GM21529 (cell line): ENCODE measurements at regions not wholly inside any gene's neighbourhood (a gene's known extent, or its start where the extent isn't known, plus 50 kb on each side); places are given as distances from the start of the nearest gene placed in this dataset.
"Not testable (repeated sequence)": the region's sequence is repeated elsewhere in the genome, so short reads cannot be mapped to it uniquely, and the experiment has no call there.

Source experiments
- ATAC-seq: cut with Tn5 transposase; IDR thresholded peaks from one replicate; pipeline ENCODE4 v1.9.1; 2021; ENCODE audit not compliant: unreplicated experiment

DNA sequence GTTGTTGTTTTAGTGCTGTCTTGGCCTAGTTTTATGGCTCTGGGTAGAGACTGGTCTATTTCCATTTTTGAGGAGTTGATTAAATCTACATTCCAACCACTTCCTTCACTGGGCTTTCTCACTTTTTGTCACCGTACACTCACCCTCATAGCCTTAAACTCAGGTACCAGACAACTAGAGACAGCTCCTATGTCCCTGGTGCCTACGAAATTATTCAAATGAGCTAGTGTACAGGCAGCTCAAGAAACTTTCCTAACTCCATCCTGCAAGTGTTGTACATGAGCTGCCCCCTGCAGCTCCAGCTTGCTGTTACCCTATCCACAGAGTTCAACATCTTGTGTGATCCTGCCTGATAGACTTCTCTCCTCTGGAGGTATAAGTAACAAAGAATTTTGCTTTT is 704.8 kb upstream of the RGS18 start:
- no peak for ATAC-seq

DNA sequence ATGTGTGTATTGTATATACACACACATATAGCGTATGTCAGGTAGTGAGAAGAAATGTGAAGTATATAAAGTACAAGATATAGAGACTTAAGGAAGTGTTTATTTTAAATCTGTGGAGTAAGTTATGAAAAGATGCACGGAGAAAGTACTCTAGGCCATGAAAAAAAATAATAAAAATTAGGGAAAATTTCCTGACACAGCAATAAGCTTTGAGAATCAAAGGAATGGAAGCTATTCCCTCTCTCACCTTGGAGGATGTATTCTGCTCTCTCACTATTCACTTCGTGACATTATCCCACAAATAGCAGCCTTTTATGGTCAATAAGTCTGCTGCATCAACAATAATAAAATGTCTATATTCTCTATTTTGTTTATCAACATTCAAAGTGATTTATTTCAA is 700.4 kb upstream of the RGS18 start:
- no peak for ATAC-seq

DNA sequence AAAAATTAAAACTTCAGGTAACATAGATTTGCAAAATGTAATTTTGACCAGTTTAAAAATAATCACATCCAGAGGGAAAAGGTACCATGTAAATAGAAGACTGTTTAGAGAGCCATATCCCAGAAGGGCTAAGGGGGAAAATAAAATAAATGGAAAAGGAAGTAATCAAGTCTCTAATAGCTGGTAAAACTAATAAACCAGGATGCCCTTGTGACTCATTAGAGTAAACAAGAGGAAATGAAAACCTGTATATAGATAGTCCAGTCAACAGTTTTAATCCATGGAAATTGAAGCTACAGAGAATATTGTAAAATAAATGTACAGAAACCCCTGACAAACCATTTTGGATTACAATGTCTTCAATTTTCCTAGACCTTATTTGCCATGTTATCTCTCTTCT is 698.0 kb upstream of the RGS18 start:
- no peak for ATAC-seq

DNA sequence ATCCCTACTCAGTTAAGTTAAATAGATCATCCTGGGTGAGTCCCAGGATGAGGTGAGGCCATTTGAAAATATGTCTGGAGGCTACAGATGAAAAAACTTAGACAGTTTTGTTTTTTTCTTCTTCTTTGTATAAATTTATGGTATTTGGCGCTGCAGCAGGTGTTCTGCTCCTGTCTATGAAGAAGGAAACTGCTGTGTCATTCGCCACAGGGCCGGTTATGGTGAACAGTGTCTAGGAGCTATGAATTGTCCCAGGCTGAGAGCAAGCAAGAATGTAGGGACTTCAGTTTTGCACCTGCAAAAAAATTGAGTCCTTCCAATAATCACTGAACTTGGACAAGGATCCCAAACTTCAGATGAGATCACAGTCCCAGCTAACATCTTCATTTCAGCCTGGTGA is 674.3 kb upstream of the RGS18 start:
- ATAC-seq = no peak

DNA sequence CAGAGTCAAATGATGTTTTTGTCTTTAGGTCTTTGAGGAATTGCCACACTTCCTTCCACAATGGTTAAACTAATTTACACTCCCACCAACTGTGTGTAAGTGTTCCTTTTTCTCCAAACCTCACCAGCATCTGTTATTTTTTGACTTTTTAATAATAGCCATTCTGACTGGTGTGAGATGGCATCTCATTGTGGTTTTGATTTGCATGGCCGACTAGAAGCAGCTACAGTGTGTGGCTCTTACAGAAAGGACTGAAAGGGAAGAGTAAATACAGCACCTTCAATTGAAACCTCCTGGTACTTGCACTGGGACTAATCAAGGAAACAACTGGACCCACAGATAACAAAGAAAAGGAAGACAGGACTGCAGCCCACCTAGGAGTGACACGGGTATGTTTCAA is 668.0 kb upstream of the RGS18 start:
- no peak for ATAC-seq

DNA sequence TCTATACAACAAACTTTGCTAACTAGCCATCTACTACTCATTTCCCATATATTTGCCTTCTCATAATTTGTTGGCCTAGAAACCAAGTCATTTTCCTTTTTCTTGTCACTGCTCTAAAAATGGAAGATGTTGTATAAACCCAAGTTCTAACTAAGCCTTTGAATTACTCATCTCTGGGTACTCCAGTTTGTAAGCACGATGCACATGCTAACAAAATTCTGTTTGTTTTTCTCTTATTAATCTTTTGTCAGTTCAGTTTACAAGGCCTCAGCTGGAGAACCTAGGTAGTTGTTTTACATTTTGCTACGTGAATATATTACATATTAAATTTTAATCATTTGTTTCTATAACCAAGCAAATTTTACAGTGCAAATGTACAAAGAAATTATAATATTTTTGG is 663.2 kb upstream of the RGS18 start:
- ATAC-seq = no peak

DNA sequence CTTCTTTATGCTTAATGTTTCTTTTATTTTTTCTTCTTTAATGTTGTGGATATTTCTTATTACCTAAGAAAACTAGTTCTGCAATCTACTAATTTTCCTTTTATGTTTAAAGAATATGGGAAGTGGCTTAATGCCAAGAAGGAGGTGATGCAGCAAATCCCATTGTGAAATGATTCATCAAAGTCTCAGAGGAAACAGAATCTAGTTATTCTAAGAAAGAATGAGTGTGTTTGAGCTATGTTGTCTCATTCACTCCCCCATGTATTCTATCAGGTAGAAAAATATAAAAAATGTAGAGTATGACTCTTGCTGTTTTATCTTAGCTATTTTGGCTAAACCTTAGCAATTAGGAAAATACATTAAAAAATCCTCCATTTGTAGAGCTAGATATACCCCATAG is 659.9 kb upstream of the RGS18 start:
- no peak for ATAC-seq

DNA sequence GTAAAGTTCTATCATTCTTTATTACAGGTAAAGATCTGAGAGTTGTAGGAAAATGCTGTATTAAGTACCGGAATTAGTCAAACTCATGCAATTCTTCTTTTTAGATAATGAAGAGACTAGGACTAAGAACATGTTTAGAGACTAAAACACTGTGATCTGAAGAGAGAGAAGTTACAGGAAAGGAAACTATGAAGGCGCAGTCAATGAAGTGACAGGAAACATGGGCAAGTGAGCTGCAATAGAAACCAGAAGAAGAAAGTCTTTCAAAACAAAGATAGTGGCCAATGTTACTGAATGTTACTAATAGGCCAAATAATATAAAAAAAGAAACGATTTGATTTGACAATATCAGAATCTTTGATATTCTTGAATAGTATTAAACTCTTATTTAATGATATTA is 659.4 kb upstream of the RGS18 start:
- no peak for ATAC-seq

DNA sequence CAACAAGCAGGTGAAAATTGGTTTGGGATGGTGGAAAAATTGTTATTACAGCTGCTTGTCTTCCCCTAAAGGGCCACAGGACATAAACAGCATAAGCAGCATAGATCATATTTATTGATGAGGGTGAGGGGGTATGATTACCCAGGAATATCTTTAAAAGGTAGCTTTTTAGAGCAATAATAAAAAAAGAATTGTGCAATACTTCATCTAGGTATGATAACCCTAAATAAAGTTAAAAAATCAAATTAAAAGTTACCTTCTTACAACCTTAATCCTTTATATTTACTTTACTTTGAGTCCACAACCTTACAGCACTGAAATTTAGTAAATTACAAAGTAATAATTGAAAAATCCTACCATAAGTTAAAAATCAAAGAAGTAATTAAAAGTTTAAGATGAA is 653.3 kb upstream of the RGS18 start:
- ATAC-seq = no peak

DNA sequence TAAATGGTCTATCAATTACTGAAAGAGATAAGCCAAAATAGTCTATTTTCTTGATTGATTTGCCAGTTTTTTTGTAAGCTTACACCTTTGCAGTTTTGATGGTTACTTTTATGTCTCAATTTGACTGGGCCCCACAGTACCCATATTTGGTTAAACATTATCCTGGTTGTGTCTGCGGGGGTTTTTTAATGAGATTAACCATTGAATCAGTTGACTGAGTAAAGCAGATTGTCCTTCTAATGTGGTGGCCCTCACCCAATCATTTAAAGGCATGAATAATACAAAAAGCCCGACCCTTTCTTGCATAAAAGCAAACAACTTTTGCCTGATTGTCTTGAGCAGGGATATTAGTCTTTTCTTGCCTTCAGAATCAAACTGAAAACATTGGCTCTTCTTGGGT is 650.0 kb upstream of the RGS18 start:
- ATAC-seq = no peak

DNA sequence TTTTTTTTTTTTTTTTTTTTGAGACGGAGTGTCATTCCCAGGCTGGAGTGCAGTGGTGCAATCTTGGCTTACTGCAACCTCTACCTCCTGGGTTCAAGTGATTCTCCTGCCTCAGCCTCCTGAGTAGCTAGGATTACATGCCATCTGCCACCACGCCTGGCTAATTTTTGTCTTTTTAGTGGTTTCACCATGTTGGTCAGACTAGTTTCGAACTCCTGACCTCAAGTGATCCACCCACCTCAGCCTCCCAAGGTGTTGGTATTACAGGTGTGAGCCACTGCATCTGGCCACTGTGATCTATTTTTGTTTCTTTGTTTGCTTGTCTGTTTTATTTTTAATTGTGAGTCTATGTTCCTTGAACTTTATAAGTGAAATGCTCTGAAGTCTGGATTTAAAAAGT is 646.8 kb upstream of the RGS18 start:
- not testable (repeated sequence) for ATAC-seq

DNA sequence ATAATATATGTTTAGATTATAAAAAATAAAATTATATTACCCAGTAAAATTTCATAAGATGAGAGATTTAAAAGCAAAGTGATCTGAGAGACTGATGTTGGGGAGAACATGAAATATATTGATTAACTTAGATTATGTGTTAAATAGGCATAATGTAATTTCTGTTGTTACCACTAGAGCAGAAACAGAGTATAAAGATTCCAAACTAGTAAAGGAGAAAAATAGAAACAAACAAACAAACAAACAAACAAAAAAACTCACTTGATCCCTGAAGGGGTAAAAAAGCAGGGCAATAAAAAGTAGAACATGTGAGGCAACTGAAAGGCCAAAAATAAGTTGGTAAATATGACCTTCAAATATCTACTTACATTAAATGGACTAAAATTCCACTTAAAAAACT is 640.4 kb upstream of the RGS18 start:
- ATAC-seq = no peak

DNA sequence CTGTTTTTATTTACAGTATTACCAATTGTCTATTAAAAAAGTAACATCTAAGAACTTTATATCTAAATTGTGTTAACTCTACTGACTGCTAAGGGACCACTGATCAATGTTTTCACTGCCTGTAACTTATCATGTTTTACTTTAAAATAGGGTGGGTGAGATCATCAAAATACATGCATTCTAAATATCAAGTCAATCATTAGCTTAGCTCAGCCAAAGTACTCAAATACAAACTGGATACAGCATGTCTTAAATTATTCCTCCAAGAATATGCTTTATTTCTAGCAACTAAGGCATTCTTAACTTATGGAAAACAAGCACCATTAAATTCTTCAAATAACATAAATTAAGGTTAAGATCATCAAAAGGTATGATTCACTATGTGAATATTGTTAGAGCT is 638.7 kb upstream of the RGS18 start:
- ATAC-seq = no peak

DNA sequence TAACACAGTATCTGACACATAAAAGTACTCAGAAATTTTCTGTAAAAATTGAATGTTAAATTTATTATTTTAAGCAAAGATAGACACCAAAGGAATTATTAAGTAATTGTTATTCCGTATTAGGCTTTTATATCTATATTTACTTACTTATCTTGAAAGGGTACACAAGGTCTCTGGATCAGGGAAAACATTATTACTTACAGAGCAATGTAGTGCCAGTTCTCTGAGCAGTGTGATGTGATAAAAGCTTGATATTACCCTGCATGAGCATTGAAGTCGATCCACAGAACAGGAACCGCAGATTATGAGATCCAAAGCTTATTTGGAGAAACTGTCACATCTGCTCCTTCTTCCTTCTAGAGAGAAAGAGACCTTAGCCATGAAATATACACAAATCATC is 637.9 kb upstream of the RGS18 start:
- ATAC-seq = no peak

DNA sequence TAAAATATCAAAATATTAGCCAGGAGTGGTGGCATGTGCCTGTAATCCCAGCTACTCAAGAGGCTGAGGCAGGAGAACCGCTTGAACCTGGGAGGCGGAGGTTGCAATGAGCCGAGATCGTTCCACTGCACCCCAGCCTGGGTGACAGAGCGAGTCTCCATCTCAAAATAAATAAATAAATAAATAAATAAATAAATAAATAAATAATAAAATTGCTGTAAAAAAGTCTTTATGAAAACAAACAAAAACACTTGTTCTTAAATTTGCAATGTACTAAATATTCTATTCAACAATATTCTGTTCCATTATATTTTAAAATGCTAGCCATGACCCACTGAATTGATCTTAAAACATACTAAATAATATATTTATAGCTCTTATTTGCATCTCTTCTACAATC is 632.3 kb upstream of the RGS18 start:
- ATAC-seq = not testable (repeated sequence)

DNA sequence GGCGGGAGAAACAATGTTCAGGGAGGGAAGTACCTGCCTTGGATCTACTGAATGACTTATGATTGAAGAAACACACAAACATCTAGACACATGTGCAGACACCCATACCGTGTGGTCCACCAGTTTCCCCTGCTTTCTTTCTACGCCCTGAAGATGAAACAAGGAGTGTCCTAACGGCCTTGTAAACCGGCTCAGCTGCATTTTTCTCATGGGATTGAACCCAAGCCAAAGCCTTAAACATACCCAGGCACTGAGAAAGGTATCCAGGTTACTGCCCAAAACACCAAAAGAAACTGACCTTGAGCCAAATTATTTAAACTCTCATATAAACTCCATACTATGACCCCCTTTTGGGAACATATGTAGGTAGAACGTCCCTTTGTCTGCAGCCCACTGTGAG is 630.0 kb upstream of the RGS18 start:
- ATAC-seq = no peak

DNA sequence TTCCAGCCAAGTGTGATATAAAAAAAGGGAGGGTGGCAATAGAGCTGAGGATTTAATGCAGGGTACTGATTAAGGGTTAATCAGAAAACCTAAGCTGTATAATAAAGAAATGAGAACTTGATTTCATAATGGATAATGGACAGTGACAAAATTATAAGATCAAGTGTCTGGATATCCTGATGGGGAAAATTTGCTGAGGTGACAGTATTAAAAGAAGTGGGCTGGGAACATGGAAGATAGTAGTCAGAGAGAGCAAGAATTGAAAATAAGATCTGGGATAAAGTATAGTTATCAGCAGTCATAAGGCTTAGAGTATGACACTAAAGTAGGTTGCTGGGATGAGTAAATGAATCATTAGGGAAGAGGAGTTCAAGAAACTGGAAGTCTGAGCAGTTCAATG is 627.3 kb upstream of the RGS18 start:
- no peak for ATAC-seq

DNA sequence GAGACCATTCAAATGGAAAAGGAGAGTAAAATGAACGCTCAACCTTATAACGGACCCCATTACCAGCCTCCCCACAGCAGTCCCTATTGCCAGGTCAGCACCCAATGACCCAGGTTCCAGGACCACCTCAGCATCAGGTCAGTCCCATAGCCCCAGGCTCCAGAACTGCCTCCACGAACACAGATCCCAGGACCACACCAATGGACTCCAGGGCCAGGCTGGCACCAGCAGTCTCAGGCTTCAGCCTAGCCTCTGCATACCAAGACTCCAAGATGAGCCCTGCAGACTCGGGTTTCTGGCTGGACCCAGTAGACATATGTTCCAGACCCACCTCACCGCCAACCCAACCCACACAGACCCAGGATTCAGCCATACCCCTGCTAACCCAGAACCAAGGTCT is 625.0 kb upstream of the RGS18 start:
- no peak for ATAC-seq

DNA sequence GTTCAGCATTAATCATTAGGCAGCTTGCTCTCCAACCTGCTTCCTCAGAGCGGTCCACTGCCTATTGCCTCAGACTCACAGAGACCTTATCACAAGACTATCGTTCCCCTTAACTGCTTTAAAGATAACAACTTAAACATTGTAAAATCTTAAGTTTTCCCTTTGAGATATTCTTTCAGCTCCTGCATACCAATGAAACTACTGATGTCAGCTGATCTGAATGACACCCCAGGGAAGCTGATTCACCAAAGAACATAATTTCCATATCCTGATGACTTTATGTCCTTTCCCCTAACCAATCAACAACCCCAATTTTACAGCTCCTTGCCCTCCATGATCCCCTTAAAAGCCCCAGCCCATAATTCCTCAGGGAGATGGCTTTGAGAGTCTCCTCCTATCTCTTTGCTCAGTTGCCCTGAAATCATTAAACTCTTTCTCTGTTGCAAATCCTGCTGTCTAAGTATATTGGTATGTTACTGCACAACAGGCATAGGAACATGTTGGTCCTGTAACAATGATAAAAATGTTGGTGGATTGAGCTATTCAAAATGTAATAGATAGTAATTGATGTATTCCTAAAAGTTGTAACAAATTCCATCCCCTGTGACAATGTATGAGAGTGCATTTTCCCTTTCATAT is 621.4 kb upstream of the RGS18 start:
- ATAC-seq = no peak

DNA sequence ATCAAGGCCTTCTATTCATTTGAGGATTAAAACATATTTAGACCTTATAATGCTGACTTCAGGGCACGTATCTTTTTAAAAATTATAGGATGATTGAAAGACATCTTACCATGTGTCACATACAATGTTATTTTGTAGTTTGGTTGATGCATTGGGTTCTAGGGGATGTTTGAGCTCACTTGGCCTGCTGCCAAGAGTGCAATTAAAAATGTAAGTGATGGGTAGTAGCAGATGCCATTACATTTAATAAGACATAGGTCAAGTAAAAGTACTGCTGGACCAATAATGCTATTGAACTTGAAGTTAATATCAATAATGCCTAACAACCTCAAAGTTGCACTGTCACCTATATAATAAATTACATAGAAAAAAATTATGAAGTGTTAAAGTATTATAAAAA is 616.5 kb upstream of the RGS18 start:
- ATAC-seq = no peak

DNA sequence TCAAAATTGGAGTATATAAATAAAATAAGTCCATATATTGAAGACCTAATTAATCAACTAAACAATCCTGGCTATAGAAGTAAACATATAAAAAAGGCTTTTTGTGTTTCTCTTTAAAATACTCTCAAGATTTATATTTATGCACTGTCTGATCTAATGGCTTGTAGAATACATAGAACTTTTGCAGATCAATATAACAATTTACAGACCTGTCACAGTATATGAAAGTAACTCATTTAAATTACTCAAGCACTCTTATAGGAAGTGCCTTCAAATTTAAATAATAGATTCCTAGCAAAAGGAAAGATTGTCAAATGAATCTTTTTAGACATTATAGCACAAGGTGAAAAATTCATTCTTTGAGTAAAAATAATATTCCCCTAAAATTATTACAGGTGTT is 615.8 kb upstream of the RGS18 start:
- no peak for ATAC-seq

DNA sequence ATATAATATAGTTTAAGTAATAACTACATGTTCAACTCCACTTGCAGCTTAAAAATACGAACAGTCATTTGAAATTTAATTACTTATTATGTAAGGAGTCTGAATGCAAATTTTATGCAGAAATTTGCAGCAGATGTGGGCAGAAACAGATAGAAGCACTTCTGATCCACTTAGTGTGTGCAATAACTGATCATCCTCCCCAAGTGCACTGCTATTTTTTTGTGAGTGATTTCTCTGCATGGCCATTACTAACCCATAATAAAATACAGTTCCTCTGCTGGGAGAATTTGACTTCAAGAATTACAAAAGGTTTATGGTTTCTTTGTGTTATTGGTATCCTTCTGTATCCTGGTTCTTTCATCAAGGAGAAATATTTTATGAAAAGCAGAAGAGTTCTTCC is 611.5 kb upstream of the RGS18 start:
- no peak for ATAC-seq

DNA sequence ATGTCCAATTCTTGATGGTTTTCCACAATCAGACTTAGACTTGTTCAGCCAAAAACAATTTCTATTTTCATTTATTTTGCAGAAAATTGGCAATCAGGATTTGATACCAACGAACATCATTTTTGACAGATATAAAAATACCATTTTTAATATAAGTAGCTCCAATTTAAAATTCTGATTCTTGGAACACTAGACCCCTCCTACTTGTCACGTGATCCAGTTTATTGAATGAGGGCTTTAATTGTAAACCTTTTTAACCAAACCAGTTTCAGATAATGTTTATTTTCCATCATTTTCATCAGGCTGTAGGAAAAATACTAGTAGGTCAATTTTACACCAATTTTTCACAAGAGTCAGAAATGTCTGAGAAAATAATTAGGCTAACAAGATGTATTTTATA is 607.2 kb upstream of the RGS18 start:
- ATAC-seq = no peak

DNA sequence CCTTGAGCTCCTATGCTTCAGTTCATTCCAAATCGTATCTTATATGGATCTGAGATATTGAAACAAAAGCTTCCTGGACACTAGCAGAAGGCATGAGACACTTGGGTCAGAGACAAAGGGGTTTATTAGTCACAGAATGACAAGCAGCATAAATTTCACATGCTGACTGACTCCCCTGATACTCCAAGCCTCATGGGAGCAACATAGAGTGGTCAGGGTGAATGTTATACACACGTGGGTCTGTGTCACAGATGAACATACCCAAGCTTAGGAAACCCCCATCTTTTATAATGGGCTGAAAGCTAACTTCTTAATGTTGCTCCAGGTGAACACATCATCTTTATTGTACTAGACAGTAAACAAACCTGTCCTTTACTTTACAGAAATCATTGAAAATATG is 599.9 kb upstream of the RGS18 start:
- ATAC-seq = no peak
